ENCODE measurements at regions not wholly inside any gene's neighbourhood (a gene's known extent, or its start where the extent isn't known, plus 50 kb on each side); places are given as distances from the start of the nearest gene placed in this dataset.

GRCh38 chr7:112619343-112619742, 138.6 kb downstream of the LSMEM1 start:
- no peak for DNase-seq
- Histone ChIP-seq H3F3A (replicated peaks; ENCODE audit: insufficient read depth) (no peaks in the 10 kb centered on the region), H2AFZ (ENCODE audit: low read depth) (no peak overlapping the region), H3K4me2 (no peak overlapping the region), H3K27ac (ENCODE audit: low read depth in 2 of 2, low read length in 1 of 2) (no peak overlapping the region), H3K9me2 (no peaks in the 10 kb centered on the region), H3K9me3 (no peaks in the 10 kb centered on the region), H3K27me3 (ENCODE audit: insufficient read depth) (no peaks in the 10 kb centered on the region), H3K4me3 (ENCODE audit: low read depth in 2 of 2, low read length in 1 of 2) (no peak overlapping the region), H3K9ac (no peak overlapping the region), H3K4me1 (ENCODE audit: control insufficient read depth in 1 of 2, insufficient read depth in 2 of 2, low read depth in 1 of 2, low read length in 1 of 2) (no peaks in the 10 kb centered on the region), H3K36me3 (replicated peaks in 1 of 2; ENCODE audit: control insufficient read depth in 1 of 2, insufficient read depth in 2 of 2, low read length in 1 of 2) (no peaks in the 10 kb centered on the region), H4K20me1 (ENCODE audit: insufficient read depth) (no peaks in the 10 kb centered on the region), H3K79me2 (ENCODE audit: insufficient read depth) (no peaks in the 10 kb centered on the region)
- POLR2A ChIA-PET, result no interaction called here
- CTCF ChIA-PET, result interaction anchor here (0.6 kb wide), 1 partner anchor 25 kb away, joined by 3 read pairs; no protein-coding TSS in a partner anchor
- no peak for TF ChIP-seq MEF2A (IDR thresholded peaks at IDR 0.05; ENCODE audit: borderline replicate concordance, low read depth)
- TF ChIP-seq, protein P1, sequence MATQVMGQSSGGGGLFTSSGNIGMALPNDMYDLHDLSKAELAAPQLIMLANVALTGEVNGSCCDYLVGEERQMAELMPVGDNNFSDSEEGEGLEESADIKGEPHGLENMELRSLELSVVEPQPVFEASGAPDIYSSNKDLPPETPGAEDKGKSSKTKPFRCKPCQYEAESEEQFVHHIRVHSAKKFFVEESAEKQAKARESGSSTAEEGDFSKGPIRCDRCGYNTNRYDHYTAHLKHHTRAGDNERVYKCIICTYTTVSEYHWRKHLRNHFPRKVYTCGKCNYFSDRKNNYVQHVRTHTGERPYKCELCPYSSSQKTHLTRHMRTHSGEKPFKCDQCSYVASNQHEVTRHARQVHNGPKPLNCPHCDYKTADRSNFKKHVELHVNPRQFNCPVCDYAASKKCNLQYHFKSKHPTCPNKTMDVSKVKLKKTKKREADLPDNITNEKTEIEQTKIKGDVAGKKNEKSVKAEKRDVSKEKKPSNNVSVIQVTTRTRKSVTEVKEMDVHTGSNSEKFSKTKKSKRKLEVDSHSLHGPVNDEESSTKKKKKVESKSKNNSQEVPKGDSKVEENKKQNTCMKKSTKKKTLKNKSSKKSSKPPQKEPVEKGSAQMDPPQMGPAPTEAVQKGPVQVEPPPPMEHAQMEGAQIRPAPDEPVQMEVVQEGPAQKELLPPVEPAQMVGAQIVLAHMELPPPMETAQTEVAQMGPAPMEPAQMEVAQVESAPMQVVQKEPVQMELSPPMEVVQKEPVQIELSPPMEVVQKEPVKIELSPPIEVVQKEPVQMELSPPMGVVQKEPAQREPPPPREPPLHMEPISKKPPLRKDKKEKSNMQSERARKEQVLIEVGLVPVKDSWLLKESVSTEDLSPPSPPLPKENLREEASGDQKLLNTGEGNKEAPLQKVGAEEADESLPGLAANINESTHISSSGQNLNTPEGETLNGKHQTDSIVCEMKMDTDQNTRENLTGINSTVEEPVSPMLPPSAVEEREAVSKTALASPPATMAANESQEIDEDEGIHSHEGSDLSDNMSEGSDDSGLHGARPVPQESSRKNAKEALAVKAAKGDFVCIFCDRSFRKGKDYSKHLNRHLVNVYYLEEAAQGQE (IDR thresholded peaks at IDR 0.05; ENCODE audit: low read depth, low read length), result no peak
- TF ChIP-seq MAX (IDR thresholded peaks at IDR 0.05; ENCODE audit: low read depth), result no peak
- TF ChIP-seq JUND (IDR thresholded peaks at IDR 0.05), result no peak
- no peak for TF ChIP-seq RXRA (IDR thresholded peaks at IDR 0.05; ENCODE audit: borderline replicate concordance, low read depth)
- TF ChIP-seq NRF1 (IDR thresholded peaks at IDR 0.05; ENCODE audit: low read depth, low read length), result no peak
- TF ChIP-seq TEAD4 (IDR thresholded peaks at IDR 0.05; ENCODE audit: borderline replicate concordance, insufficient read depth), result no peak
- TF ChIP-seq PBX3 (IDR thresholded peaks at IDR 0.05), result no peak
- TF ChIP-seq RAD21 (IDR thresholded peaks at IDR 0.05; ENCODE audit: low read length), result no peak
- TF ChIP-seq GABPA (IDR thresholded peaks at IDR 0.05; ENCODE audit: low read depth), result no peak
- no peak for TF ChIP-seq EP300 (IDR thresholded peaks at IDR 0.05; ENCODE audit: borderline replicate concordance in 1 of 2, low read depth in 1 of 2, low read length in 1 of 2)

- H3K9ac ChIP-seq, result no peak overlapping the region
- TF ChIP-seq GABPA (IDR thresholded peaks at IDR 0.05; ENCODE audit: low read depth), result no peak
- POLR2A ChIA-PET, result no interaction called here
- H3K79me2 ChIP-seq (ENCODE audit: insufficient read depth), result no peaks in the 10 kb centered on the region
- H3F3A ChIP-seq (replicated peaks; ENCODE audit: insufficient read depth), result no peaks in the 10 kb centered on the region
- H2AFZ ChIP-seq (ENCODE audit: low read depth), result no peak overlapping the region
- no peaks in the 10 kb centered on the region for H3K27me3 ChIP-seq (ENCODE audit: insufficient read depth)
- H4K20me1 ChIP-seq (ENCODE audit: insufficient read depth), result no peaks in the 10 kb centered on the region
- no peak overlapping the region for H3K4me2 ChIP-seq
- H3K27ac ChIP-seq (ENCODE audit: low read depth in 2 of 2, low read length in 1 of 2), result no peak overlapping the region
- DNase-seq, result no peak
- no peaks in the 10 kb centered on the region for H3K9me3 ChIP-seq
- no peaks in the 10 kb centered on the region for H3K9me2 ChIP-seq
- WGBS (ENCODE audit: low lambda C conversion rate), result 83% methylated on average over 18 of the region's 23 CpGs
- H3K36me3 ChIP-seq (replicated peaks in 1 of 2; ENCODE audit: control insufficient read depth in 1 of 2, insufficient read depth in 2 of 2, low read length in 1 of 2), result no peaks in the 10 kb centered on the region
- CTCF ChIA-PET, result interaction anchor here (1.6 kb wide), 1 partner anchor 72 kb away, joined by 5 read pairs; no protein-coding TSS in a partner anchor
- H3K4me3 ChIP-seq (ENCODE audit: low read depth in 2 of 2, low read length in 1 of 2), result no peak overlapping the region
- no peaks in the 10 kb centered on the region for H3K4me1 ChIP-seq (ENCODE audit: control insufficient read depth in 1 of 2, insufficient read depth in 2 of 2, low read depth in 1 of 2, low read length in 1 of 2)
These were observed 141.4 kb downstream of the LSMEM1 start for GRCh38 chr7:112622159-112622715.

Data from SK-N-SH (cell line).